ENCODE measurements at regions not wholly inside any gene's neighbourhood (a gene's known extent, or its start where the extent isn't known, plus 50 kb on each side); places are given as distances from the start of the nearest gene placed in this dataset.

GRCh38 chr10:38228394-38228793 lies 134.3 kb downstream of the ZNF37A start:
- no peaks in the 10 kb centered on the region for H3K79me2 ChIP-seq (ENCODE audit: insufficient read depth, low read length)
- 26% methylated on average over 2 of the region's 2 CpGs for WGBS (ENCODE audit: low lambda C conversion rate)
- peaks cover 6% of the 10 kb centered on the region for H3K9me3 ChIP-seq (ENCODE audit: low read length)
- ChIA-PET POLR2A (no interaction called here), CTCF (ENCODE audit: low intra/inter-chr PET ratio, low total read pairs) (no interaction called here)
- no peak overlapping the region for H3K4me2 ChIP-seq (ENCODE audit: low read depth, low read length)
- no peak overlapping the region for H3K27ac ChIP-seq (ENCODE audit: extremely low read length, insufficient read depth, low read length)
- TF ChIP-seq KAT2B (IDR thresholded peaks at IDR 0.05; ENCODE audit: borderline replicate concordance, low read depth, low read length) (no peak), FOXJ3 (CRISPR knock-in tag; IDR thresholded peaks at IDR 0.05; ENCODE audit: borderline replicate concordance) (no peak), KDM5A (IDR thresholded peaks at IDR 0.05; ENCODE audit: borderline replicate concordance, low read length) (no peak), ZBTB37 (CRISPR knock-in tag; IDR thresholded peaks at IDR 0.05) (no peak), ZNF672 (CRISPR knock-in tag; IDR thresholded peaks at IDR 0.05) (no peak), PHB2 (IDR thresholded peaks at IDR 0.05; ENCODE audit: partially characterized antibody) (no peak), ZNF562 (CRISPR knock-in tag; IDR thresholded peaks at IDR 0.05; ENCODE audit: borderline replicate concordance) (no peak), ZNF329 (CRISPR knock-in tag; IDR thresholded peaks at IDR 0.05; ENCODE audit: low read depth) (no peak), ZNF512B (CRISPR knock-in tag; IDR thresholded peaks at IDR 0.05; ENCODE audit: borderline replicate concordance) (no peak), ZNF607 (CRISPR knock-in tag; IDR thresholded peaks at IDR 0.05; ENCODE audit: borderline replicate concordance) (no peak), FUBP1 (CRISPR knock-in tag; IDR thresholded peaks at IDR 0.05; ENCODE audit: borderline replicate concordance) (no peak), MXD3 (CRISPR knock-in tag; IDR thresholded peaks at IDR 0.05) (no peak), ZNF552 (CRISPR knock-in tag; IDR thresholded peaks at IDR 0.05; ENCODE audit: borderline replicate concordance) (no peak)
- BruUV-seq (replicated peaks), result no TSS peak
- H3K27me3 ChIP-seq (ENCODE audit: control insufficient read depth in 1 of 2, insufficient read depth in 2 of 2, low read length in 2 of 2), result no peaks in the 10 kb centered on the region
- no peak for ATAC-seq
- FAIRE-seq, result no peak
- H3K4me1 ChIP-seq (ENCODE audit: insufficient read depth, low read length), result no peaks in the 10 kb centered on the region
- in situ Hi-C loops (cut with HindIII; ENCODE audit: extremely low pct_ligation_motif_present, low pct_unique_long_range_greater_than_20kb), result no loop called here
- H3K4me3 ChIP-seq (replicated peaks in 1 of 3; ENCODE audit: insufficient read depth in 1 of 3, low read depth in 2 of 3, low read length in 3 of 3), result no peak overlapping the region
- H3K9ac ChIP-seq (ENCODE audit: insufficient read depth, low read depth, low read length), result no peak overlapping the region
- DNase-seq (ENCODE audit: low spot score), result no peak
- no peaks in the 10 kb centered on the region for H4K20me1 ChIP-seq (ENCODE audit: insufficient read depth, low read length)
- no peak overlapping the region for H2AFZ ChIP-seq (ENCODE audit: low read length)
- intact Hi-C loops (cut with micrococcal nuclease; ENCODE audit: unreplicated experiment), result no loop called here
- no peaks in the 10 kb centered on the region for H3K36me3 ChIP-seq (replicated peaks in 1 of 2; ENCODE audit: control insufficient read depth in 1 of 2, insufficient read depth in 2 of 2, low read length in 2 of 2)

Measured in HepG2 (cell line).